Heart left ventricle (tissue), 16 donors: ENCODE measurements at regions not wholly inside any gene's neighbourhood (a gene's known extent, or its start where the extent isn't known, plus 50 kb on each side); places are given as distances from the start of the nearest gene placed in this dataset.

ENCODE experiments used
- ATAC-seq, 4 donors: fragments of 200-7000 bp; cut with Tn5 transposase; one replicate each; pipeline ENCODE4 v1.9.1; 2020 to 2022; ENCODE audit warnings: moderate library complexity in 4 of 4, mild to moderate bottlenecking in 3 of 4, moderate number of reproducible peaks in 1 of 4
- DNase-seq, 5 donors: peaks; one replicate each; pipeline ENCODE4 v3.0.0-alpha.2; 2020
- H3K27ac ChIP-seq, 12 donors: fragments of 200-600 bp; sonication (generic) in 4 of 12; one replicate each; pipeline versions ENCODE4 v1.5.0 to v1.8.0; 2016 to 2022; ENCODE audit warnings: mild to moderate bottlenecking in 2 of 12
- H3K27me3 ChIP-seq, 9 donors: fragments of 200-600 bp; sonication (generic) in 2 of 9; one replicate each; pipeline versions ENCODE4 v1.5.1 to v1.8.0; 2016 to 2022; ENCODE audit warnings: mild to moderate bottlenecking in 3 of 9
- H3K36me3 ChIP-seq, 9 donors: fragments of 200-600 bp; sonication (generic) in 2 of 9; one replicate each; pipeline versions ENCODE4 v1.5.0 to v1.8.0; 2018 to 2022; ENCODE audit warnings: mild to moderate bottlenecking in 2 of 9
- H3K4me1 ChIP-seq, 12 donors: fragments of 200-600 bp; sonication (generic) in 4 of 12; one replicate each; pipeline versions ENCODE4 v1.5.0 to v1.8.0; 2016 to 2022; ENCODE audit warnings: mild to moderate bottlenecking in 3 of 12
- H3K4me3 ChIP-seq, 12 donors: fragments of 200-600 bp; sonication (generic) in 4 of 12; one replicate each; pipeline versions ENCODE4 v1.5.0 to v1.8.0; 2017 to 2022; ENCODE audit warnings: mild to moderate bottlenecking in 9 of 12, moderate library complexity in 4 of 12
- H3K9me3 ChIP-seq, 12 donors: fragments of 200-600 bp; sonication (generic) in 4 of 12; one replicate each; pipeline versions ENCODE4 v1.5.0 to v1.8.0; 2016 to 2022; ENCODE audit warnings: mild to moderate bottlenecking in 1 of 12
- CTCF ChIP-seq, 12 donors: fragments of 200-600 bp; sonication (generic) in 4 of 12; IDR thresholded peaks; one replicate each; pipeline versions ENCODE4 v1.5.0 to v1.8.0; 2018 to 2022; ENCODE audit warnings: antibody characterized with exemption in 12 of 12, mild to moderate bottlenecking in 5 of 12
- POLR2A ChIP-seq, 2 donors: fragments of 450-650 bp; IDR thresholded peaks; one replicate each; pipeline ENCODE4 v1.6.1; 2017; ENCODE audit warnings: antibody characterized with exemption in 2 of 2, mild to moderate bottlenecking in 2 of 2, moderate library complexity in 2 of 2
- WGBS, 4 donors: extraction: QIAGEN DNeasy Blood & Tissue Kit in 2 of 4; methylation state at CpG; one replicate each; pipeline versions ENCODE4 v1.1.5 to v1.1.7; 2013 to 2018; 5-methylcytosine and 5-hydroxymethylcytosine counted together
- intact Hi-C, 10 donors: fragments of 100-400 bp; cut with DNase I; formaldehyde crosslinking; loops; one replicate each; pipeline versions ENCODE4 v1.11.1 to v1.14.2; 2022
- donor health status: ischemic (EF 13 %, LVEDD 7.1; RV severe dilation, severe dysfunction).
- donor health status: healthy with polysubstance abuse.
- donor health status: DM: no; HTN: yes; CAD: no.
- donor health status: DM: no; HTN: no; CAD: no.
- donor health status: ischemic (EF 25% LVEDD 6.9; RV normal size, moderate dysfunction).
- donor health status: ischemic (EF 25% LVEDD 5.7; RV mildly dilated, moderate dysfunction).
- donor health status: healthy.
- donor health status: DM: yes; HTN: yes; CAD: no.
- donor health status: ischemic (EF 35%, LVEDD 5.7; RV mildly dilated, moderate dysfunction).
- donor health status: nonischemic (EF 11% LVEDD 7.7; RV severe dilation, severe dysfunction).
- donor health status: DM: yes; HTN: yes; CAD: no.
- donor health status: PGD.
- donor health status: ischemic (EF 29% LVEDD 5.4; RV normal size, mild dysfunction).
- donor health status: nonischemic (EF 23%, LVEDD 6.1; RV moderate dilation, normal function).

GRCh38 chr12:116674643-116675183 is 63.2 kb downstream of the SPRING1 start:
- no peaks in the 10 kb centered on the region for H3K27me3 ChIP-seq
- no peak overlapping the region for H3K4me3 ChIP-seq
- no peak for DNase-seq
- TF ChIP-seq POLR2A (IDR thresholded peaks at IDR 0.05) (no peak), CTCF (IDR thresholded peaks at IDR 0.05) (no peak)
- intact Hi-C loops, result loop anchor here in 2 of 10 donors (5.0 kb wide), 2 partner anchors 72 to 397 kb away; partner anchors contain the start of gene MED13L (in 1 of the 2)
- H3K27ac ChIP-seq, result peak overlapping the region in 9 of 12 donors; percentile 17 to 70 (median 53)
- ATAC-seq, result no peak
- WGBS, 4 donors, result 88 to 94% (median 90%) methylated on average over 5 of the region's 5 CpGs
- peaks cover 0 to 10% (median 0%) of the 10 kb centered on the region in 12 donors for H3K9me3 ChIP-seq
- H3K36me3 ChIP-seq, result no peaks in the 10 kb centered on the region
- peaks cover 0 to 46% (median 18%) of the 10 kb centered on the region in 12 donors for H3K4me1 ChIP-seq

- Histone ChIP-seq H3K36me3 (no peaks in the 10 kb centered on the region), H3K4me3 (no peak overlapping the region), H3K9me3 (peaks cover 0 to 10% (median 0%) of the 10 kb centered on the region in 12 donors), H3K4me1 (peaks cover 0 to 46% (median 18%) of the 10 kb centered on the region in 12 donors), H3K27me3 (no peaks in the 10 kb centered on the region), H3K27ac (peak overlapping the region in 1 of 12 donors; percentile 70)
- DNase-seq (no peak), ATAC-seq (no peak)
- intact Hi-C loops, result no loop called here
- 81 to 91% (median 88%) methylated on average over 8 of the region's 8 CpGs for WGBS, 4 donors
- no peak for TF ChIP-seq POLR2A (IDR thresholded peaks at IDR 0.05)
- no peak for TF ChIP-seq CTCF (IDR thresholded peaks at IDR 0.05)
Measured at GRCh38 chr12:116673681-116674111, 64.2 kb downstream of the SPRING1 start.

- H3K4me3 ChIP-seq, result peak overlapping the region in 1 of 12 donors; percentile 2
- no peaks in the 10 kb centered on the region for H3K36me3 ChIP-seq
- no peak for TF ChIP-seq CTCF (IDR thresholded peaks at IDR 0.05)
- TF ChIP-seq POLR2A (IDR thresholded peaks at IDR 0.05), result no peak
- ATAC-seq (no peak), DNase-seq (no peak)
- no peaks in the 10 kb centered on the region for H3K27me3 ChIP-seq
- peak overlapping the region in 1 of 12 donors; percentile 13 for H3K27ac ChIP-seq
- H3K9me3 ChIP-seq, result peaks cover 0 to 10% (median 0%) of the 10 kb centered on the region in 12 donors
- 62 to 81% (median 67%) methylated on average over 6 of the region's 6 CpGs for WGBS, 4 donors
- peaks cover 0 to 46% (median 18%) of the 10 kb centered on the region in 12 donors for H3K4me1 ChIP-seq
- intact Hi-C loops, result no loop called here
Measured at GRCh38 chr12:116672842-116673516, 64.9 kb downstream of the SPRING1 start.

GRCh38 chr12:116672010-116672409 is 65.9 kb downstream of the SPRING1 start:
- TF ChIP-seq CTCF (IDR thresholded peaks at IDR 0.05) (no peak), POLR2A (IDR thresholded peaks at IDR 0.05) (no peak)
- H3K4me1 ChIP-seq, result peaks cover 0 to 38% (median 12%) of the 10 kb centered on the region in 12 donors
- no peaks in the 10 kb centered on the region for H3K27me3 ChIP-seq
- H3K9me3 ChIP-seq, result peaks cover 0 to 10% (median 0%) of the 10 kb centered on the region in 12 donors
- no peak for DNase-seq
- no peak for ATAC-seq
- 84 to 88% (median 87%) methylated on average over 7 of the region's 7 CpGs for WGBS, 4 donors
- no peak overlapping the region for H3K4me3 ChIP-seq
- intact Hi-C loops, result no loop called here
- H3K27ac ChIP-seq, result no peak overlapping the region
- H3K36me3 ChIP-seq, result no peaks in the 10 kb centered on the region
